GM03348 (cell line): ENCODE measurements at regions not wholly inside any gene's neighbourhood (a gene's known extent, or its start where the extent isn't known, plus 50 kb on each side); places are given as distances from the start of the nearest gene placed in this dataset.
"Not testable (repeated sequence)": the region's sequence is repeated elsewhere in the genome, so short reads cannot be mapped to it uniquely, and the experiment has no call there.

Experiments used
- DNase-seq: peaks from one replicate; pipeline ENCODE4 v3.0.0; 2012; ENCODE audit warnings: low spot score

DNA sequence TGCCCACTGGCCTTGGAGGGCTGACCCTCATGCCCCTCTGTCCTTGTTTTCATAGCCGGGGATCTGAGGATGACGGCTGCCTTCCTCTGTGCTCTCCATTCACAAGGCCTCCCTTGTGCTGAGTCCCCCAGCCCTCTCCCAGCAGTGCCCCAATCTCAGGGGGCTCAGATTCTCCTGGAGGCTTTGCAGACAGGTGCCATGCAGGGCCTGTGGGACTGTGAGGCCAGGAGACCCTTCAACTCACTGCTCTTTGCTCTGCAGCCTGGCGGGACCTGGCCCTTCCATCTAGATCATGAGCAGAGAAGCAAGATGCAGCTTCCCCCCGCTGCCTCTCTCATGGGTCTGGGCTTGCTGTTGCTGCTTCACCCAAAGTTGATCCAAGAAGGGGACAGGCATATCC, 356.0 kb downstream of the BCL11B start:
- DNase-seq = no peak

- no peak for DNase-seq
Observed at GRCh38 chr14:98916476-98916875, 355.5 kb downstream of the BCL11B start.

GRCh38 chr14:98919434-98919833, 352.6 kb downstream of the BCL11B start:
- no peak for DNase-seq

GRCh38 chr14:98921306-98921705, 350.7 kb downstream of the BCL11B start:
- DNase-seq = not testable (repeated sequence)

GRCh38 chr14:98923596-98923995, 348.4 kb downstream of the BCL11B start:
- no peak for DNase-seq

DNA sequence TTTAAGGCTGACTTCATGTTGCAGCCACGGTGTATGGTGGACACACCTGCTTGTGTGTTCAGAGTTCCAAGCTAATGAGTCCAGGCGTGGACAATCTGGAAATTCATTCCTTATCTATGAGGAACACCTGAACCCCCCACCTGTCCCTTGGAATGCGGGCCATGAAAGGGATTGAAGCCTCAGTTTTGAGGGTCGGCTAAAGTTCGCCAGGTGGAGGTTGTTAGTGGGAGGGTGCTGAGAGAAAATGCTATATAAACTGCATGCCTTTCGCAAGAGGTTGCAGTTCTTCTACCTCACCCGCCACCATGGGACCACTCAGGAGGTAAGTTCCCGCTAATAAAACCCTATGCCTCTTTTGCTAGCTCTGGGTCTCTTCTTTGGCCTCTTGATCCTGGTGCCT, 348.0 kb downstream of the BCL11B start:
- DNase-seq = no peak

DNA sequence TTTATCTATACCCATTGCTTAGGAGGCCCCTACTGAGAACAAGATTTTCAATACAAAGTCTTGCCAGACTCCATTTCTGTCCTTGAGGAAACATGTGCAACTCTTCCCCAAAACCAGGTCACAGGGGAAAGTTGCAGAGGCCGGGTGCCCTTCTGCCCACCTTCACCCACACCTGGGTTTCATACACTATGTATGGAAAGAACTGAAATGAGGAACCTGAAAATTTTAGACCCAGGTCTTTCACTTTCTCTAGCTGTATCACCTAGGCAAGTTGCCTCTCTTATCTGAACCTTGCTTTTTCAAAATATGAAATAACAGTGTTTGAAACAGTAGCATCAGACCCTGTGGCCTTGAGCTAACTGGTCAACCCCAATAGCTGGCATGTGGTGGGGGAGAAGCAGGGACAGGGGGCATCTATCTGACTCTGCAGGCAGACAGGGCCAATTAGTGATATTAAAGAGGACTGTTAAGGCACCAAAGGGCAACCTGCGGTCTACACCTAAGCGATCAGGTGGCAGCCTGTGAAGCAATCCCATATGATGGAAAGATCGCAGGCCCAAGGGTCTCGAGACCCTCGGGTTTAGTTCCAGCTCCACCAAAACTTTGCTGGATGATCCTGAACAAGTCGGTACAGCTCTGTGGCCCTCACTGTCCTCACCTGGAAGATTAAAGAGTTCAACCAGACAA, 346.5 kb downstream of the BCL11B start:
- DNase-seq = no peak

GRCh38 chr14:98926146-98926545, 345.9 kb downstream of the BCL11B start:
- DNase-seq = no peak

DNA sequence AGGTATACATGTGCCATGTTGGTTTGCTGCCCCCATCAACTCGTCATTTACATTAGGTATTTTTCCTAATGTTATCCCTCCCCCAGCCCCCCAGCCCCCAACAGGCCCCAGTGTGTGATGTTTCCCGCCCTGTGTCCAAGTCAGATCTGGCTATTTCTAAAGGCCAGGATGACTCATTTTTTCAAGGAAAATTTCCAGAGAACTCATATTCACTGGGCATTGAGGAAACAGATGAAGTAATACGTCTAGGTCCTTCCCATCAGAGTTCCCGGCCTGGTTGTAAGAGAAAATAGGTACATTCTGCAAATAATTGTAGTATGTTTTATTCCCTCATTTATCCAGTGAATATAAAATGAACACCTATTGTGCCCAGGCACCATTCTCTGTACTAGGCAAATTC, 345.2 kb downstream of the BCL11B start:
- DNase-seq = no peak

GRCh38 chr14:98927986-98928385, 344.0 kb downstream of the BCL11B start:
- DNase-seq = no peak

DNA sequence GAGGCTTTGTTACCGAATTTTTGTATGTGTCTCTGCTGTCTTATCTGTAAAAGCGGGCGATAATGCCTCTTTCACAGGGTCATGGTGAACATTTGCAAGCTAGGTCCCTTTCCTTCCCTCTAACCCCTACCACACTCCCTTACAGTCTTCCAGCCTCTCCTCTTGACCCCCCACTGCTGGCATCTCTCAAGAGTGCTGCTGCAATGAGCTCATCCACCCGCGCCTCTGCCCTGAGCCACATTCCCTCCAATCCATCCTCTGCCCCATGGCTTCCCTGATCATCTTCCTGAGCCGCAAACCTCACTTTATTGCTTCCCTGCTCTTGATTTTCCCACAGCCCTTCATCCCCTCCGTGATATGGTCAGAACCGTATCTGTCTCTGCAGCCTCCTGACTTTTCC, 343.6 kb downstream of the BCL11B start:
- DNase-seq = no peak

- no peak for DNase-seq
Observed at GRCh38 chr14:98931126-98931525, 340.9 kb downstream of the BCL11B start.

- DNase-seq = no peak
Observed at GRCh38 chr14:98931911-98932310, 340.1 kb downstream of the BCL11B start.

- no peak for DNase-seq
Observed at GRCh38 chr14:98932431-98933325, 339.3 kb downstream of the BCL11B start.

DNA sequence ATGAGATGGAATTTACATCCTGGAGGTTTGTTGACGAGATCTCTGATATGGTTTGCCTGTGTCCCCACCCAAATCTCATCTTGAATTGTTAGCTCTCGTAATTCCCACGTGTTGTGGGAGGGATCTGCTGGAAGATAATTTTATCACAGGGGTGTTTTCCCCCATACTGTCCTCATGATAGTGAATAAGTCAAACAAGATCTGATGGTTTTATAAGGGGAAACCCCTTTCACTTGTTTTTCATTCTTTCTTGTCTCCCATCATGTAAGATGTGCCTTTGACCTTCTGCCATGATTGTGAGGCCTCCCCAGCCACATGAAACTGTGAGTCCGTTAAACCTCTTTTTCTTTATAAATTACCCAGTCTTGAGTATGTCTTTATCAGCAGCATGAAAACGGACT, 337.4 kb downstream of the BCL11B start:
- not testable (repeated sequence) for DNase-seq

DNA sequence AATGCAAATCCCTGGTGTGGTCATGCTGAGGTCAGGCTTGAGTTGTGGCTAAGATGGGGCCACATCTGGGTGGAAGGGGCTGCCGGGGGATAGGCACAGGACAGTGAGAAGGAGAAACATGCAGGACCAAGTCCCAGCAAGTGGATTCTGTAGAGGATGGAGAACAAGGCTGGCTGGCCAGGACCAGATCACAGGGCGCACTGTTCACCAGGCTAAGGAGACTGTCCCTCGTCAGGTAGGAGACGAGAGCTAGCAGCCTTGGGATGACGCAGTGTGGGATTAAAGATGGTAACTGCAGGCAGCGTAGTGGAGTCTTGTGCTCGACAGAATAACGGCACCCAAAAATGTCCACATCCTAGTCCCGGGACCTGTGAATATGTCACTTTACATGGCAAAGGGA, 336.1 kb downstream of the BCL11B start:
- no peak for DNase-seq

- DNase-seq = no peak
Observed at GRCh38 chr14:98937021-98937420, 335.0 kb downstream of the BCL11B start.

DNA sequence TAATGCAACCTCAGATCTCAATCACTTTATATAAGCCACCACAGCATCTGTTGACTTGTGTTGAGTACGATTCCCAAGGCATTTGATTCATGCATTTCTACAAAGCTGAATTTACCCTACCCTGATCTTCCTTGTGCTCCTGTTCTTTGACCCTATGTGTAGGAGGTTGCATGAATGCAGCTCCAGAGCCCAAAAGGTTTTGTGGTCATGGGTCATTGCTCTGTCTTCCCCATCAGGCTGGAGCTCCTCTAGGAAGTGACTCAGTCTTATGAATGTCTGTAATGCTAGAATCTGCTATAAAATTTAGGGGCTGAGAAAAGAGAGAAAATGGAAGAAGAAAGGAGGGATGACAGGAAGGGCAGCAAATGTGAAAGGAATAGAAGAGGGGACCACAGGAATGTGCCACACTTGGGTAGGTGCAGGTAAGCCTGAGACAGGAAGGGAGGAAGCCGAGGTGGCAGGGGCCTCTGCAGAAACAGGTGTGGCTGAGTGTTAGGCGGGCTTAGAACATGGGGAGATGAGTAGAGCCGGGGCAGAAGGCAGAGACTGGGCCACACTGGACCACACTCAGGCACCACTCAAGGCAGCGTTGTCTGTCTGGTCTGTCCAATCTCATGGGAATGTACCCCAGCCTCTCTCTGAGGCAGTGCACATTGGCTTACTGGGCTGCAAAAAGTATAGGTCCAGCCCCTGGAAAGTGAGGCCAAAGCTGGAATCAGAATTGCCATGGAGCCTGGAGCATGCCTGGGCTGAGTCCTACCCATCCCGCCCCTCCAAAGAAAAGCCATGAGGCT, 334.1 kb downstream of the BCL11B start:
- no peak for DNase-seq

GRCh38 chr14:98940693-98941437, 331.1 kb downstream of the BCL11B start:
- no peak for DNase-seq

GRCh38 chr14:98941481-98941880, 330.5 kb downstream of the BCL11B start:
- DNase-seq = no peak

GRCh38 chr14:98943907-98944306, 328.1 kb downstream of the BCL11B start:
- DNase-seq = no peak

DNA sequence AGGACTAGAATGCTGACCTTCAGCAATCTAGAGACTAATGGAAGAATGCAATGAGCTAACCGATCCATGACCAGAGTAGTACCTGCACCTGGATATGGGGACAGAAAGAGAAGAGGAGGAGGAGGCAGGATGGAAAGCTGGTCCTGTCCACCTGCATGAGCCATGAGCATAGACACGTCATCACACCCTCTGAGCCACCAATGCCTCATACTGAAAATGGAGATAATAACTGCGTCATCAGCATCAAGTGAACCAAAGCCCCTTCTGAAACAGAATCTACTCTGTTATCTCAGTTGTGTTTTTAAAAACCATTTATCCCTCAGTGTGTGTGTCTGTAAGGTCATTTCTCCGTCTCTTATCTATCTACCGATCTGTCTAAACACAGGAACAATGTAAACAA, 327.0 kb downstream of the BCL11B start:
- no peak for DNase-seq
